MM.1S (cell line): ENCODE measurements at regions not wholly inside any gene's neighbourhood (a gene's known extent, or its start where the extent isn't known, plus 50 kb on each side); places are given as distances from the start of the nearest gene placed in this dataset.

Experiments
- CTCF ChIP-seq: fragments of 300-600 bp; sonication (generic); IDR thresholded peaks from 2 replicates; pipeline ENCODE4 v1.5.1; 2016; ENCODE audit warnings: antibody characterized with exemption, low read length, mixed read lengths
- EZH2 ChIP-seq: fragments of 300-600 bp; sonication (generic); optimal IDR thresholded peaks from 2 replicates; pipeline ENCODE3; 2017; ENCODE audit warnings: low read depth, mild to moderate bottlenecking, antibody characterized with exemption, low read length, mixed read lengths
- EZH2phosphoT487 ChIP-seq: fragments of 300-600 bp; sonication (generic); IDR thresholded peaks from 2 replicates; pipeline ENCODE4 v1.6.1; 2018; ENCODE audit warnings: antibody characterized with exemption, low read length

- no peak for TF ChIP-seq CTCF
- TF ChIP-seq EZH2, result no peak
- TF ChIP-seq EZH2phosphoT487, result no peak
Measured at GRCh38 chr3:64318001-64318400, 92.7 kb upstream of the PRICKLE2 start.
